Fibroblast of lung (primary cell): ENCODE measurements at regions not wholly inside any gene's neighbourhood (a gene's known extent, or its start where the extent isn't known, plus 50 kb on each side); places are given as distances from the start of the nearest gene placed in this dataset.

ENCODE experiments used
- DNase-seq, 2 donors: peaks; one replicate each; pipeline versions ENCODE4 v3.0.0 to v3.0.0-alpha.2; 2010; ENCODE audit warnings: low read depth in 2 of 2
- H2AFZ ChIP-seq: 2 replicates; pipeline ENCODE4 v1.5.1; 2012; ENCODE audit warnings: low read length, control low read depth, inconsistent platforms
- H3K27ac ChIP-seq: 2 replicates; pipeline ENCODE4 v1.5.1; 2011; ENCODE audit warnings: low read length, control low read depth; ENCODE audit not compliant: insufficient read depth
- H3K27me3 ChIP-seq: 2 replicates; pipeline ENCODE4 v1.5.1; 2011; ENCODE audit warnings: mild to moderate bottlenecking, low read length; ENCODE audit not compliant: control insufficient read depth, insufficient read depth
- H3K36me3 ChIP-seq: 2 replicates; pipeline ENCODE4 v1.5.1; 2011; ENCODE audit warnings: low read length; ENCODE audit not compliant: control insufficient read depth, insufficient read depth
- H3K4me1 ChIP-seq: 2 replicates; pipeline ENCODE4 v1.5.1; 2011; ENCODE audit warnings: low read length; ENCODE audit not compliant: control insufficient read depth, insufficient read depth; ENCODE audit errors: extremely low read depth
- H3K4me2 ChIP-seq: 2 replicates; pipeline ENCODE4 v1.5.1; 2011; ENCODE audit warnings: low read length, control low read depth; ENCODE audit not compliant: insufficient read depth; ENCODE audit errors: extremely low read depth
- H3K4me3 ChIP-seq, 4 experiments: fragments of 200-600 bp in 1 of 4; sonication (generic) in 1 of 4; replicated peaks in 1 of 4; 2 replicates each; pipeline ENCODE4 v1.5.1; 2011 to 2016; ENCODE audit warnings: low read length in 4 of 4, low read depth in 3 of 4, mild to moderate bottlenecking in 3 of 4, control low read depth in 2 of 4, inconsistent platforms in 1 of 4, mixed read lengths in 1 of 4; ENCODE audit not compliant: insufficient read depth in 1 of 4; ENCODE audit errors: control extremely low read depth in 1 of 4
- H3K79me2 ChIP-seq: 2 replicates; pipeline ENCODE4 v1.5.1; 2012; ENCODE audit warnings: mild to moderate bottlenecking, low read length, inconsistent platforms; ENCODE audit not compliant: control insufficient read depth, insufficient read depth
- H3K9ac ChIP-seq: 2 replicates; pipeline ENCODE4 v1.5.1; 2011; ENCODE audit warnings: mild to moderate bottlenecking, low read length, control low read depth; ENCODE audit not compliant: insufficient read depth
- H3K9me3 ChIP-seq: 2 replicates; pipeline ENCODE4 v1.5.1; 2012; ENCODE audit warnings: low read depth, low read length; ENCODE audit not compliant: control insufficient read depth, insufficient read depth
- H4K20me1 ChIP-seq: 2 replicates; pipeline ENCODE4 v1.5.1; 2011; ENCODE audit warnings: low read length; ENCODE audit not compliant: control insufficient read depth, insufficient read depth; ENCODE audit errors: extremely low read depth
- CTCF ChIP-seq, 2 donors: IDR thresholded peaks in 1 of 2; conservative IDR thresholded peaks in 1 of 2; 1 replicate in 1 of 2; 2 replicates in 1 of 2; pipeline ENCODE4 v1.5.1; 2011 to 2012; ENCODE audit warnings: low read length in 2 of 2, control low read depth in 1 of 2, inconsistent platforms in 1 of 2, low read depth in 1 of 2, mild to moderate bottlenecking in 1 of 2
- EZH2 ChIP-seq: IDR thresholded peaks from 2 replicates; pipeline ENCODE4 v1.5.1; 2012; ENCODE audit warnings: low read length, control low read depth, mild to moderate bottlenecking; ENCODE audit errors: missing control alignments

DNA sequence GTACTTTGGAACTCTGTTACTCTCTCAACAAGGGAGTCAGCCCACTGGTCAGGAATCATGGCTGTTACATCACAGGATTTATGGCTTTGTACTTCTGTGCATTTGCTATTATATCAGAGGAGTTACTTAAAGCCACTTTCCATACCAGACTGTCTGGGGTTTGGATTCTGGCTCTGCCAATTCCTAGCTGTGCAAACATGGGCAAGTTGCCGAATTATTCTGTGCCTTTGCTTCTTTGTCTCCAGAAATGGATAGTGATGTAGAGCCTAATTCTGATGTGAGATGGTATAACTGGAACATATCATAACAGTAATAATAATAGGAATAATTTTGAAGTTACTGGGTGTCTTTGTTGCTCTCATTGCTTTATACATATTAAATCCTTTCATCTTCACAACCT is 1047.3 kb upstream of the SEMA6A start:
- Histone ChIP-seq H4K20me1 (no peaks in the 10 kb centered on the region), H3K4me1 (no peaks in the 10 kb centered on the region), H3K36me3 (no peaks in the 10 kb centered on the region), H3K27me3 (no peaks in the 10 kb centered on the region), H3K9ac (no peak overlapping the region), H3K9me3 (no peaks in the 10 kb centered on the region), H2AFZ (no peak overlapping the region), H3K4me2 (no peak overlapping the region), H3K4me3 (no peak overlapping the region), H3K27ac (no peak overlapping the region), H3K79me2 (no peaks in the 10 kb centered on the region)
- TF ChIP-seq EZH2 (no peak), CTCF (conservative IDR thresholded peaks at IDR 0.05 in 1 of 2, IDR thresholded peaks at IDR 0.05 in 1 of 2; ENCODE audit: low read depth in 1 of 2, low read length in 2 of 2) (no peak)
- no peak for DNase-seq

DNA sequence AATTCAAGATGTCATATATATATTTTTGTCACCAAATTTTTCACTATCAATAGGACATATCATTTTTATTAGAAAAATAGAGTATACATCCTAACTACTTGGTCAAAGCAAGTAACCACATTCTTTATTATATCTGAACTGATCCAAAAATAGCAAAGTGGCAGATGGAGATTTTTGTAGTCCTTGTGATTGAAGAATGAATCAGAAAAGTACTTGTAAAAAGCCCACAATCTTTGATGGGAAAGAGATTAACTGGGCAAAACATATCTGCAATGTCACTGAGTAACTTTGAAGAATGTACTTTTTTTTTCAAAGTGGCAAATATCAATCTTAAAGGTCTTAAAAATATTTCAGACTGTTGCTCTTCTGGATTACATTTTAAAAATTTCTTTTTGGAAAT is 1040.6 kb upstream of the SEMA6A start:
- TF ChIP-seq CTCF (conservative IDR thresholded peaks at IDR 0.05 in 1 of 2, IDR thresholded peaks at IDR 0.05 in 1 of 2; ENCODE audit: low read depth in 1 of 2, low read length in 2 of 2), result no peak
- no peak overlapping the region for H3K9ac ChIP-seq
- no peak overlapping the region for H3K4me3 ChIP-seq
- H3K36me3 ChIP-seq, result no peaks in the 10 kb centered on the region
- no peaks in the 10 kb centered on the region for H3K4me1 ChIP-seq
- H3K27ac ChIP-seq, result no peak overlapping the region
- H3K9me3 ChIP-seq, result no peaks in the 10 kb centered on the region
- no peak overlapping the region for H2AFZ ChIP-seq
- H3K4me2 ChIP-seq, result no peak overlapping the region
- no peaks in the 10 kb centered on the region for H3K79me2 ChIP-seq
- no peak for DNase-seq
- no peaks in the 10 kb centered on the region for H3K27me3 ChIP-seq
- H4K20me1 ChIP-seq, result no peaks in the 10 kb centered on the region

- Histone ChIP-seq H3K9ac (no peak overlapping the region), H3K4me3 (no peak overlapping the region), H3K79me2 (no peaks in the 10 kb centered on the region), H3K36me3 (no peaks in the 10 kb centered on the region), H3K4me2 (no peak overlapping the region), H2AFZ (no peak overlapping the region), H3K27ac (no peak overlapping the region), H4K20me1 (no peaks in the 10 kb centered on the region), H3K9me3 (no peaks in the 10 kb centered on the region), H3K27me3 (no peaks in the 10 kb centered on the region), H3K4me1 (no peaks in the 10 kb centered on the region)
- DNase-seq, result no peak
- TF ChIP-seq CTCF (conservative IDR thresholded peaks at IDR 0.05 in 1 of 2, IDR thresholded peaks at IDR 0.05 in 1 of 2; ENCODE audit: low read depth in 1 of 2, low read length in 2 of 2), result no peak
- TF ChIP-seq EZH2, result no peak
These were observed 1039.8 kb upstream of the SEMA6A start for GRCh38 chr5:117614408-117614807.
